ENCODE measurements at regions not wholly inside any gene's neighbourhood (a gene's known extent, or its start where the extent isn't known, plus 50 kb on each side); places are given as distances from the start of the nearest gene placed in this dataset.

GRCh38 chr15:35738370-35738769 lies 192.4 kb upstream of the DPH6 start:
- no peak for TF ChIP-seq SRSF1 (optimal IDR thresholded peaks at IDR 0.05; ENCODE audit: low read depth, low read length)
- TF ChIP-seq JUNB (CRISPR knock-in tag; IDR thresholded peaks at IDR 0.05; ENCODE audit: borderline replicate concordance) = no peak
- no peak for TF ChIP-seq GABPA (IDR thresholded peaks at IDR 0.05; ENCODE audit: low read depth, low read length)
- no peak for TF ChIP-seq GABPA (CRISPR knock-in tag; IDR thresholded peaks at IDR 0.05; ENCODE audit: low read depth)
- TF ChIP-seq JUN (CRISPR knock-in tag; IDR thresholded peaks at IDR 0.05) = no peak
- TF ChIP-seq GMEB1 (CRISPR knock-in tag; IDR thresholded peaks at IDR 0.05; ENCODE audit: borderline replicate concordance) = no peak
- TF ChIP-seq CBFB (CRISPR knock-in tag; IDR thresholded peaks at IDR 0.05) = no peak
- no peak for TF ChIP-seq ZBTB4 (CRISPR knock-in tag; IDR thresholded peaks at IDR 0.05; ENCODE audit: borderline replicate concordance)
- no peak for TF ChIP-seq ZZZ3 (CRISPR knock-in tag; IDR thresholded peaks at IDR 0.05; ENCODE audit: borderline replicate concordance)

Measured in HepG2 (cell line).